ENCODE measurements at regions not wholly inside any gene's neighbourhood (a gene's known extent, or its start where the extent isn't known, plus 50 kb on each side); places are given as distances from the start of the nearest gene placed in this dataset.
"Not testable (repeated sequence)": the region's sequence is repeated elsewhere in the genome, so short reads cannot be mapped to it uniquely, and the experiment has no call there.

DNA sequence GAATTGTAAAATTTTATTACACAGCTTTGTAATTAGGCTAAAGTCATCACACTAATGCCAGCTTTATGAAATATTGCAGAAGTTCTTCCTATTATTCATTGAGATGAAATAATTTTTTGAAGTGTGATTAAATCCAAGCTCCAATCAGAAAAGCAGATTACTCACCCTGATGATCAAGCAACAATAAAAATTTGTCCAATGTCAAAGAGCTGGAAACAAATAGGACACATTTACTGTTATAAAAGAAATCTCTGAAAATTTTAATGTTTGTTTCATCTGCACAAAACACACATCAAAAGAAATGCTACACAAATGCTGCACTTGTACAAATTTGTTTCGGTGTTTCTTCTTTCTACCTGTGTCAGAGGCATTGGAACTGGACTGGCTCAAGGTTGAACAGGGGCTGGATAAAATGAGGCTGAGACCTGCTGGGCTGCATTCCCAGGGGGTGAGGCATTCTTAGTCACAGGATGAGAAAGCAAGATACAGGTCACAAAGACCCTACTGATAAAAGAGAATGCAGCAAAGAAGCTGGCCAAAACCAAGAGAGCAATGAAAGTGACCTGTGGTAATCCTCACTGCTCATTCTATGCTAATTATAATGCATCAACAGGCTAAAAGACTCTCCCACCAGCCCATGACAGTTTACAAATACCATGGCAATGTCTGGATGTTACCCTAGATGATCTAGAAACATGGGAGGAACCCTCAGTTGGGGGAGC, 78.3 kb downstream of the GASK1B start:
- Mint-ChIP-seq H3K36me3 (no peaks in the 10 kb centered on the region), H3K4me1 (no peaks in the 10 kb centered on the region), H3K27me3 (no peaks in the 10 kb centered on the region), H3K4me3 (no peak overlapping the region), H3K9me3 (peaks cover 0 to 7% (median 3%) of the 10 kb centered on the region in 7 donors), H3K27ac (no peak overlapping the region)
- Histone ChIP-seq H3K27me3 (ENCODE audit: control insufficient read depth, insufficient read depth, low read length) (no peaks in the 10 kb centered on the region), H3K27ac (ENCODE audit: insufficient read depth, low read length, poor library complexity, severe bottlenecking) (no peak overlapping the region), H3K36me3 (ENCODE audit: control insufficient read depth, insufficient read depth, low read length) (no peaks in the 10 kb centered on the region), H3K9me3 (ENCODE audit: control insufficient read depth in 2 of 2, low read length in 2 of 2) (no peaks in the 10 kb centered on the region), H3K4me1 (ENCODE audit: control insufficient read depth, insufficient read depth, low read length, poor library complexity, severe bottlenecking) (no peaks in the 10 kb centered on the region), H3K4me3 (ENCODE audit: low read depth, low read length) (no peak overlapping the region)
- DNase-seq (no peak), ATAC-seq (ENCODE audit: low read depth in 2 of 2) (no peak)

DNA sequence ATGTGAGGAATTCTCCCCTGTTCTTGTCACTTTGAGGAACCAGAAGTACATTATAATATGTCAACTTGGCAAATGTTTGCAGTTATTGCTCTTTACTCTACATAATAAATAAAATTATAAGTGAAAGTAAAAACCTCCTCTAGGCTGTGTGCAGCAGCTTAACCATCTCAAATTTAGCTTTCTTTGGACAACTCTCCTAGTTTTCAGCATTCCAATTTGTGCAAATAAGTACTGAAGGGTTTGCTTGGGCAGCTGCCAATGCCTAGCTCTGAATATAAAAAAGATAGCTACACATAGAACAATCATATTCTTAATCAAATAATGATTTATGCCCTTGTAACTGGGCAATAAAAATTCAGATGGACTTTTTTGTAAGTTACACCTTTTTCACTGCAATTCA, 82.5 kb downstream of the GASK1B start:
- Histone ChIP-seq H3K27ac (ENCODE audit: insufficient read depth, low read length, poor library complexity, severe bottlenecking) (no peak overlapping the region), H3K27me3 (ENCODE audit: control insufficient read depth, insufficient read depth, low read length) (no peaks in the 10 kb centered on the region), H3K4me3 (ENCODE audit: low read depth, low read length) (no peak overlapping the region), H3K9me3 (ENCODE audit: control insufficient read depth in 2 of 2, low read length in 2 of 2) (no peaks in the 10 kb centered on the region), H3K4me1 (ENCODE audit: control insufficient read depth, insufficient read depth, low read length, poor library complexity, severe bottlenecking) (no peaks in the 10 kb centered on the region), H3K36me3 (ENCODE audit: control insufficient read depth, insufficient read depth, low read length) (no peaks in the 10 kb centered on the region)
- Mint-ChIP-seq H3K9me3 (peaks cover 0 to 4% (median 2%) of the 10 kb centered on the region in 7 donors), H3K4me3 (no peak overlapping the region), H3K4me1 (no peaks in the 10 kb centered on the region), H3K27ac (no peak overlapping the region), H3K27me3 (no peaks in the 10 kb centered on the region), H3K36me3 (no peaks in the 10 kb centered on the region)
- DNase-seq (no peak), ATAC-seq (ENCODE audit: low read depth in 2 of 2) (no peak)

DNA sequence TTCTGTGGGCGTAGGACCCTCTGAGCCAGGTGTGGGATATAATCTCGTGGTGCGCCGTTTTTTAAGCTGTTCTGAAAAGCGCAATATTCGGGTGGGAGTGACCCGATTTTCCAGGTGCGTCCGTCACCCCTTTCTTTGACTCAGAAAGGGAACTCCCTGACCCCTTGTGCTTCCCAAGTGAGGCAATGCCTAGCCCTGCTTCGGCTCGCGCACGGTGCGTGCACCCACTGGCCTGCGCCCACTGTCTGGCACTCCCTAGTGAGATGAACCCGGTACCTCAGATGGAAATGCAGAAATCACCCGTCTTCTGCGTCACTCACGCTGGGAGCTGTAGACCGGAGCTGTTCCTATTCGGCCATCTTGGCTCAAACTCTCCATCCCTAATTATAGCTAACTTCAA, 82.9 kb downstream of the GASK1B start:
- H3K9me3 ChIP-seq (ENCODE audit: control insufficient read depth in 2 of 2, low read length in 2 of 2); H3K27ac Mint-ChIP-seq; H3K27ac ChIP-seq (ENCODE audit: insufficient read depth, low read length, poor library complexity, severe bottlenecking); H3K36me3 ChIP-seq (ENCODE audit: control insufficient read depth, insufficient read depth, low read length); H3K27me3 ChIP-seq (ENCODE audit: control insufficient read depth, insufficient read depth, low read length); ATAC-seq (ENCODE audit: low read depth in 2 of 2); H3K4me3 ChIP-seq (ENCODE audit: low read depth, low read length); H3K4me1 ChIP-seq (ENCODE audit: control insufficient read depth, insufficient read depth, low read length, poor library complexity, severe bottlenecking); H3K4me3 Mint-ChIP-seq; H3K27me3 Mint-ChIP-seq; DNase-seq; H3K9me3 Mint-ChIP-seq; H3K4me1 Mint-ChIP-seq; H3K36me3 Mint-ChIP-seq: not testable (repeated sequence)

DNA sequence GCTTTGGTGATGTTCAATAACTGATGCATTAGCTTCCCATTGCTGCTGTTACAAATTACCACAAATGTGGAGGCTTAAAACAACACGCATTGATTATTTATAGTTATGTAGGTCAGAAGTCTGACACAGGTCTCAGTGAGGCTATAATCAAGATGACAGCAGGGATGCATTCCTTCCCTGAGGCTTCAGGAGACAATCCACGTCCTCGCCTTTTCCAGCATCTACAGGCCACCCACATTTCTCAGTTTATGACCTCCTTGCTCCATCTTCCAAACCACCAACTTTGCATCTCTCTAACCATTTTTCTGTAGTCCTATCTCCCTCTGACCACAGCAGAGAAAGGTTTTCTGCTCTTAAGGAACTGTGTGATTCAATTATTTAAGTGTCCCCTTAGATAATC, 92.5 kb downstream of the GASK1B start:
- no peaks in the 10 kb centered on the region for H3K27me3 Mint-ChIP-seq
- H3K9me3 Mint-ChIP-seq, result peaks cover 0 to 11% (median 6%) of the 10 kb centered on the region in 7 donors
- no peak overlapping the region for H3K27ac Mint-ChIP-seq
- no peak overlapping the region for H3K27ac ChIP-seq (ENCODE audit: insufficient read depth, low read length, poor library complexity, severe bottlenecking)
- no peak for ATAC-seq (ENCODE audit: low read depth in 2 of 2)
- DNase-seq, result no peak
- H3K36me3 ChIP-seq (ENCODE audit: control insufficient read depth, insufficient read depth, low read length), result no peaks in the 10 kb centered on the region
- H3K27me3 ChIP-seq (ENCODE audit: control insufficient read depth, insufficient read depth, low read length), result no peaks in the 10 kb centered on the region
- H3K9me3 ChIP-seq (ENCODE audit: control insufficient read depth in 2 of 2, low read length in 2 of 2), result peaks cover 0 to 3% of the 10 kb centered on the region in 2 experiments
- H3K36me3 Mint-ChIP-seq, result no peaks in the 10 kb centered on the region
- no peak overlapping the region for H3K4me3 ChIP-seq (ENCODE audit: low read depth, low read length)
- H3K4me1 Mint-ChIP-seq, result no peaks in the 10 kb centered on the region
- no peaks in the 10 kb centered on the region for H3K4me1 ChIP-seq (ENCODE audit: control insufficient read depth, insufficient read depth, low read length, poor library complexity, severe bottlenecking)
- H3K4me3 Mint-ChIP-seq, result no peak overlapping the region

DNA sequence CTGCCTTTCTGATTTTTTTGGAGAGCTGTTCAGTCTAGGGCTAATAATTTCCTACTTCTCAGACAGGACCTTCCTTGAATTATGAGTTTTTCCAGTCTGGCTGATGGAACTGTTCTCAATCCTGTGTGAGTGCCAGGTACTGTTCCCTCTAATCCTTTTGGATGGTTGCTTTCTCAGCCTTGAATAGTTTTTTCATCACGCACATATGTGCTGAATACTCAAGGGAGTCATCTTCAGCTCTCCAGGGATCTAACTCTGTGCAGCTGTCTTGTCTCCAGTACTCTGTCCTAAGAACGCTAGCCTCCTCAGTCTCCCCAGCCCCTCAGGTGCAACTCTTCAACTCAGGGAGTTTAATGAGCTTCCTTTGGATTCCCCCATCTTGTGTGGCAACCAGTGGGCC, 93.2 kb downstream of the GASK1B start:
- H3K9me3 Mint-ChIP-seq, result peaks cover 0 to 11% (median 6%) of the 10 kb centered on the region in 7 donors

DNA sequence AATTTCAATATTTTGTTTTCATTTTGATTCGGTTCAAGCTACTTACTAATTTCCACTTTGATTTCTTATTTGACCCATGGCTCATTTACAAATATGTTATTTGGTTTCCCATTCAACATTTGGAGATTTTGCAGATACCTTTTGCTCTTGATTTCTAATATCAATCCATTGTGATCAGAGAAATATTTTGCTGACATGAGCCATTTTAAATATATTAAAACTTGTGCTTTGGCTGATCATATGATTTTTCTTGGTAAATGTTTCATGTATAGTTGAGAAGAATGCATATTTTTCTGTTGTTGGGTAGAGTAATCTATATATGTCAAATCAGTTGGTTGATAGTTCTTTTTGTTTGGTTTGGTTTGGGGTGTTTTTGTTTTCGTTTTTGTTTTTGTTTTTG, 95.0 kb downstream of the GASK1B start:
- Histone ChIP-seq H3K27ac (ENCODE audit: insufficient read depth, low read length, poor library complexity, severe bottlenecking) (no peak overlapping the region), H3K9me3 (ENCODE audit: control insufficient read depth in 2 of 2, low read length in 2 of 2) (peaks cover 0 to 3% of the 10 kb centered on the region in 2 experiments), H3K4me3 (ENCODE audit: low read depth, low read length) (no peak overlapping the region), H3K4me1 (ENCODE audit: control insufficient read depth, insufficient read depth, low read length, poor library complexity, severe bottlenecking) (no peaks in the 10 kb centered on the region), H3K36me3 (ENCODE audit: control insufficient read depth, insufficient read depth, low read length) (no peaks in the 10 kb centered on the region), H3K27me3 (ENCODE audit: control insufficient read depth, insufficient read depth, low read length) (no peaks in the 10 kb centered on the region)
- no peaks in the 10 kb centered on the region for H3K27me3 Mint-ChIP-seq
- peaks cover 0 to 9% (median 3%) of the 10 kb centered on the region in 7 donors for H3K9me3 Mint-ChIP-seq
- H3K27ac Mint-ChIP-seq, result no peak overlapping the region
- H3K36me3 Mint-ChIP-seq, result no peaks in the 10 kb centered on the region
- ATAC-seq (ENCODE audit: low read depth in 2 of 2) (no peak), DNase-seq (no peak)
- no peaks in the 10 kb centered on the region for H3K4me1 Mint-ChIP-seq
- no peak overlapping the region for H3K4me3 Mint-ChIP-seq

More for the DNA sequence above, 93.2 kb downstream of the GASK1B start:
- no peak overlapping the region for H3K4me3 Mint-ChIP-seq
- H3K4me1 Mint-ChIP-seq, result no peaks in the 10 kb centered on the region
- no peak overlapping the region for H3K27ac Mint-ChIP-seq
- no peaks in the 10 kb centered on the region for H3K27me3 Mint-ChIP-seq
- ATAC-seq (ENCODE audit: low read depth in 2 of 2) (no peak), DNase-seq (no peak)
- H3K27ac ChIP-seq (ENCODE audit: insufficient read depth, low read length, poor library complexity, severe bottlenecking), result no peak overlapping the region
- no peaks in the 10 kb centered on the region for H3K4me1 ChIP-seq (ENCODE audit: control insufficient read depth, insufficient read depth, low read length, poor library complexity, severe bottlenecking)
- H3K9me3 ChIP-seq (ENCODE audit: control insufficient read depth in 2 of 2, low read length in 2 of 2), result peaks cover 0 to 3% of the 10 kb centered on the region in 2 experiments
- no peaks in the 10 kb centered on the region for H3K36me3 ChIP-seq (ENCODE audit: control insufficient read depth, insufficient read depth, low read length)
- H3K36me3 Mint-ChIP-seq, result no peaks in the 10 kb centered on the region
- no peaks in the 10 kb centered on the region for H3K27me3 ChIP-seq (ENCODE audit: control insufficient read depth, insufficient read depth, low read length)
- H3K4me3 ChIP-seq (ENCODE audit: low read depth, low read length), result no peak overlapping the region

DNA sequence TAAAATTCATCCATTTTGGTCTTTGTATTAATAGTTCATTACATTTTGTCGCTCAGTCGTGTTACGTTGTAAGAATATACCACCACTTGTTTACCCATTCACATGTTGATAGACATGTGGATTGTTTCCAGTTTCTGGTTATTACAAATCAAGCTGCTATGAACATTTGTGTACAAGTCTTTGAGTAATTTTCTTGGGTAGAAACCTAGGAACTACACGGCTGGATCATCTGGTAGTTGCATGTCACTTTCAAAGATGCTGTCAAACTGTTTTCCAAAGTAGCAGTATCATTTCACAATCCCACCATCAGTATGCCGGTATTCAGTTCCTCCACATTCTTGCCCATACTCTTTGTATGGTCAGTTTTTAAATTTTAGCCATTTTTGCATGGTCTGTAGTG, 98.0 kb downstream of the GASK1B start:
- no peak overlapping the region for H3K27ac Mint-ChIP-seq
- H3K4me3 Mint-ChIP-seq, result no peak overlapping the region
- no peaks in the 10 kb centered on the region for H3K27me3 Mint-ChIP-seq
- DNase-seq (no peak), ATAC-seq (ENCODE audit: low read depth in 2 of 2) (no peak)
- Histone ChIP-seq H3K4me3 (ENCODE audit: low read depth, low read length) (no peak overlapping the region), H3K27ac (ENCODE audit: insufficient read depth, low read length, poor library complexity, severe bottlenecking) (no peak overlapping the region), H3K9me3 (ENCODE audit: control insufficient read depth in 2 of 2, low read length in 2 of 2) (peaks cover 0 to 3% of the 10 kb centered on the region in 2 experiments), H3K4me1 (ENCODE audit: control insufficient read depth, insufficient read depth, low read length, poor library complexity, severe bottlenecking) (no peaks in the 10 kb centered on the region), H3K36me3 (ENCODE audit: control insufficient read depth, insufficient read depth, low read length) (no peaks in the 10 kb centered on the region), H3K27me3 (ENCODE audit: control insufficient read depth, insufficient read depth, low read length) (no peaks in the 10 kb centered on the region)
- H3K9me3 Mint-ChIP-seq, result peaks cover 0 to 7% (median 2%) of the 10 kb centered on the region in 7 donors
- no peaks in the 10 kb centered on the region for H3K36me3 Mint-ChIP-seq
- no peaks in the 10 kb centered on the region for H3K4me1 Mint-ChIP-seq

DNA sequence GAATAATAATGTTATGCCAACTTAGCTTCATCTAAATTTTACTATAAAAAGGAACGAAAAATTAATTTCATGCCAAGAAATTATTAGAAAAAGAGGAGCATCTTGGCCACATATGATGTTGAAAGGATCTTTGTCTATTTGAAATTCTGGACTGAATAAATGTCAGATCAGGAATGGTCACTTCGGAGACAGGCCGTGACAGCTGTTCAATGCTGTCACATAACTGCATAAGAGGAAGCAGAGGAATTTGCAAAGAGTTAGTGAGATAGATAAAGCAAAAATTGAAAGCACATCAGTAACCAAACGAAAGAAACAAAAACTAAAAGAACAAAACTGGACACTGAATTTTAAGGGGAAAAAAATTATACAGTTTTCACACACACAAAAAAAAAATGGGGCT, 100.9 kb downstream of the GASK1B start:
- H3K4me3 Mint-ChIP-seq, result no peak overlapping the region

More for the DNA sequence above, 100.9 kb downstream of the GASK1B start:
- Histone ChIP-seq H3K4me3 (ENCODE audit: low read depth, low read length) (no peak overlapping the region), H3K4me1 (ENCODE audit: control insufficient read depth, insufficient read depth, low read length, poor library complexity, severe bottlenecking) (no peaks in the 10 kb centered on the region), H3K27me3 (ENCODE audit: control insufficient read depth, insufficient read depth, low read length) (no peaks in the 10 kb centered on the region), H3K27ac (ENCODE audit: insufficient read depth, low read length, poor library complexity, severe bottlenecking) (no peak overlapping the region), H3K36me3 (ENCODE audit: control insufficient read depth, insufficient read depth, low read length) (no peaks in the 10 kb centered on the region), H3K9me3 (ENCODE audit: control insufficient read depth in 2 of 2, low read length in 2 of 2) (no peaks in the 10 kb centered on the region)
- ATAC-seq (ENCODE audit: low read depth in 2 of 2) (no peak), DNase-seq (no peak)
- no peaks in the 10 kb centered on the region for H3K27me3 Mint-ChIP-seq
- no peaks in the 10 kb centered on the region for H3K36me3 Mint-ChIP-seq
- H3K9me3 Mint-ChIP-seq, result peaks cover 0 to 5% (median 0%) of the 10 kb centered on the region in 7 donors
- H3K4me1 Mint-ChIP-seq, result no peaks in the 10 kb centered on the region
- H3K27ac Mint-ChIP-seq, result no peak overlapping the region

Measured in CD4-positive, CD25-positive, alpha-beta regulatory T cell (primary cell).